ENCODE measurements at regions not wholly inside any gene's neighbourhood (a gene's known extent, or its start where the extent isn't known, plus 50 kb on each side); places are given as distances from the start of the nearest gene placed in this dataset.

DNA sequence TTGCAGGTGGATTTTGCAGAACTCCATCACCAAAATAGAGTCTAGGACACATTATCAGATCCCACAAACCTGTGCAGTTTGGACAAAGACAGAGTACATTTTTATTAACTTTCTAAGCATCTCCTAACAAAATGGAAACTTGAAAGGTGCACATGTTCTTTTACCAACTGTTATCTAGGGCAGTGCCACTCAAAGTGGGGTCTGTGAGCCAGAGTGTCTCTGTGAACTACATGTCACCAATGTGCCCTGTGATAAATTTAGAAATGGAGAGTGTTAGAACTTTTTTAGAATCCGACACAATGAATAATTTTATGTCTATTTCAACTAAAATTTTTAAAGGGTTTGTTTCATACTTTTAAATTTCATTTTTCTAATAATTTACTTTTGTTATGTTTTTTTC, 68.4 kb upstream of the TMC3 start:
- TF ChIP-seq, protein P1, sequence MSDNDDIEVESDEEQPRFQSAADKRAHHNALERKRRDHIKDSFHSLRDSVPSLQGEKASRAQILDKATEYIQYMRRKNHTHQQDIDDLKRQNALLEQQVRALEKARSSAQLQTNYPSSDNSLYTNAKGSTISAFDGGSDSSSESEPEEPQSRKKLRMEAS (IDR thresholded peaks at IDR 0.05; ENCODE audit: low read depth, low read length): no peak
- TF ChIP-seq, protein P2, sequence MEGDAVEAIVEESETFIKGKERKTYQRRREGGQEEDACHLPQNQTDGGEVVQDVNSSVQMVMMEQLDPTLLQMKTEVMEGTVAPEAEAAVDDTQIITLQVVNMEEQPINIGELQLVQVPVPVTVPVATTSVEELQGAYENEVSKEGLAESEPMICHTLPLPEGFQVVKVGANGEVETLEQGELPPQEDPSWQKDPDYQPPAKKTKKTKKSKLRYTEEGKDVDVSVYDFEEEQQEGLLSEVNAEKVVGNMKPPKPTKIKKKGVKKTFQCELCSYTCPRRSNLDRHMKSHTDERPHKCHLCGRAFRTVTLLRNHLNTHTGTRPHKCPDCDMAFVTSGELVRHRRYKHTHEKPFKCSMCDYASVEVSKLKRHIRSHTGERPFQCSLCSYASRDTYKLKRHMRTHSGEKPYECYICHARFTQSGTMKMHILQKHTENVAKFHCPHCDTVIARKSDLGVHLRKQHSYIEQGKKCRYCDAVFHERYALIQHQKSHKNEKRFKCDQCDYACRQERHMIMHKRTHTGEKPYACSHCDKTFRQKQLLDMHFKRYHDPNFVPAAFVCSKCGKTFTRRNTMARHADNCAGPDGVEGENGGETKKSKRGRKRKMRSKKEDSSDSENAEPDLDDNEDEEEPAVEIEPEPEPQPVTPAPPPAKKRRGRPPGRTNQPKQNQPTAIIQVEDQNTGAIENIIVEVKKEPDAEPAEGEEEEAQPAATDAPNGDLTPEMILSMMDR (IDR thresholded peaks at IDR 0.05; ENCODE audit: low read depth, low read length): no peak

All from NB4 (cell line).